ENCODE measurements at regions not wholly inside any gene's neighbourhood (a gene's known extent, or its start where the extent isn't known, plus 50 kb on each side); places are given as distances from the start of the nearest gene placed in this dataset.

GRCh38 chr6:105901583-105901982 is 184.6 kb upstream of the PRDM1 start:
- DNase-seq = no peak
- intact Hi-C loops (cut with DNase I) = no loop called here
- no peaks in the 10 kb centered on the region for H3K4me1 ChIP-seq (ENCODE audit: control insufficient read depth, insufficient read depth, low read length)
- H3K9me3 ChIP-seq (ENCODE audit: control insufficient read depth, low read length) = no peaks in the 10 kb centered on the region
- no peaks in the 10 kb centered on the region for H3K27me3 ChIP-seq (ENCODE audit: control insufficient read depth, insufficient read depth)
- no peak overlapping the region for H3K4me3 ChIP-seq (ENCODE audit: low read length)
- no peak overlapping the region for H3K27ac ChIP-seq (ENCODE audit: low read length)
- WGBS = 88% methylated on average over 3 of the region's 3 CpGs
- ATAC-seq = no peak

- H3K27me3 ChIP-seq (ENCODE audit: control insufficient read depth, insufficient read depth) = no peaks in the 10 kb centered on the region
- DNase-seq (no peak), ATAC-seq (peak in 1 of 2 donors; percentile 67)
- H3K9me3 ChIP-seq (ENCODE audit: control insufficient read depth, low read length) = no peaks in the 10 kb centered on the region
- intact Hi-C loops (cut with DNase I) = no loop called here
- no peak overlapping the region for H3K27ac ChIP-seq (ENCODE audit: low read length)
- no peaks in the 10 kb centered on the region for H3K4me1 ChIP-seq (ENCODE audit: control insufficient read depth, insufficient read depth, low read length)
- no peak overlapping the region for H3K4me3 ChIP-seq (ENCODE audit: low read length)
- 54% methylated on average over 13 of the region's 13 CpGs for WGBS
Measured at GRCh38 chr6:105900125-105900937, 185.8 kb upstream of the PRDM1 start.

- Histone ChIP-seq H3K4me3 (ENCODE audit: low read length) (no peak overlapping the region), H3K27ac (ENCODE audit: low read length) (no peak overlapping the region), H3K27me3 (ENCODE audit: control insufficient read depth, insufficient read depth) (no peaks in the 10 kb centered on the region), H3K4me1 (ENCODE audit: control insufficient read depth, insufficient read depth, low read length) (no peaks in the 10 kb centered on the region), H3K9me3 (ENCODE audit: control insufficient read depth, low read length) (no peaks in the 10 kb centered on the region)
- no peak for ATAC-seq
- no peak for DNase-seq
- intact Hi-C loops (cut with DNase I) = no loop called here
- WGBS = 76% methylated on average over 5 of the region's 5 CpGs
Measured at GRCh38 chr6:105898286-105898685, 187.8 kb upstream of the PRDM1 start.

- WGBS = 100% methylated on average over 1 of the region's 1 CpG
- intact Hi-C loops (cut with DNase I) = no loop called here
Measured at GRCh38 chr6:105897131-105897530, 189.0 kb upstream of the PRDM1 start.

GRCh38 chr6:105896821-105897095 is 189.4 kb upstream of the PRDM1 start:
- ATAC-seq (no peak), DNase-seq (no peak)
- Histone ChIP-seq H3K9me3 (ENCODE audit: control insufficient read depth, low read length) (no peaks in the 10 kb centered on the region), H3K27me3 (ENCODE audit: control insufficient read depth, insufficient read depth) (no peaks in the 10 kb centered on the region), H3K4me3 (ENCODE audit: low read length) (no peak overlapping the region), H3K4me1 (ENCODE audit: control insufficient read depth, insufficient read depth, low read length) (no peaks in the 10 kb centered on the region), H3K27ac (ENCODE audit: low read length) (no peak overlapping the region)
- intact Hi-C loops (cut with DNase I) = no loop called here
- 56% methylated on average over 3 of the region's 3 CpGs for WGBS

More at GRCh38 chr6:105897131-105897530, 189.0 kb upstream of the PRDM1 start:
- Histone ChIP-seq H3K4me1 (ENCODE audit: control insufficient read depth, insufficient read depth, low read length) (no peaks in the 10 kb centered on the region), H3K27ac (ENCODE audit: low read length) (no peak overlapping the region), H3K9me3 (ENCODE audit: control insufficient read depth, low read length) (no peaks in the 10 kb centered on the region), H3K4me3 (ENCODE audit: low read length) (no peak overlapping the region), H3K27me3 (ENCODE audit: control insufficient read depth, insufficient read depth) (no peaks in the 10 kb centered on the region)
- ATAC-seq (no peak), DNase-seq (no peak)

- DNase-seq (no peak), ATAC-seq (no peak)
- 35% methylated on average over 12 of the region's 12 CpGs for WGBS
- Histone ChIP-seq H3K27me3 (ENCODE audit: control insufficient read depth, insufficient read depth) (no peaks in the 10 kb centered on the region), H3K9me3 (ENCODE audit: control insufficient read depth, low read length) (no peaks in the 10 kb centered on the region), H3K4me1 (ENCODE audit: control insufficient read depth, insufficient read depth, low read length) (no peaks in the 10 kb centered on the region), H3K4me3 (ENCODE audit: low read length) (no peak overlapping the region), H3K27ac (ENCODE audit: low read length) (no peak overlapping the region)
- intact Hi-C loops (cut with DNase I) = no loop called here
Measured at GRCh38 chr6:105896052-105896820, 189.9 kb upstream of the PRDM1 start.

- DNase-seq (no peak), ATAC-seq (no peak)
- Histone ChIP-seq H3K9me3 (ENCODE audit: control insufficient read depth, low read length) (no peaks in the 10 kb centered on the region), H3K4me3 (ENCODE audit: low read length) (no peak overlapping the region), H3K27me3 (ENCODE audit: control insufficient read depth, insufficient read depth) (no peaks in the 10 kb centered on the region), H3K4me1 (ENCODE audit: control insufficient read depth, insufficient read depth, low read length) (no peaks in the 10 kb centered on the region), H3K27ac (ENCODE audit: low read length) (no peak overlapping the region)
- WGBS = 71% methylated on average over 1 of the region's 1 CpG
- intact Hi-C loops (cut with DNase I) = no loop called here
Measured at GRCh38 chr6:105894556-105894955, 191.6 kb upstream of the PRDM1 start.

- ATAC-seq = no peak
- WGBS = 88% methylated on average over 7 of the region's 7 CpGs
Measured at GRCh38 chr6:105893741-105894140, 192.4 kb upstream of the PRDM1 start.

GRCh38 chr6:105892577-105893262 is 193.4 kb upstream of the PRDM1 start:
- intact Hi-C loops (cut with DNase I) = no loop called here
- no peak for ATAC-seq
- no peaks in the 10 kb centered on the region for H3K4me1 ChIP-seq (ENCODE audit: control insufficient read depth, insufficient read depth, low read length)
- no peaks in the 10 kb centered on the region for H3K27me3 ChIP-seq (ENCODE audit: control insufficient read depth, insufficient read depth)
- H3K27ac ChIP-seq (ENCODE audit: low read length) = no peak overlapping the region
- 56% methylated on average over 3 of the region's 3 CpGs for WGBS
- no peak for DNase-seq
- H3K9me3 ChIP-seq (ENCODE audit: control insufficient read depth, low read length) = no peaks in the 10 kb centered on the region
- H3K4me3 ChIP-seq (ENCODE audit: low read length) = no peak overlapping the region

More at GRCh38 chr6:105893741-105894140, 192.4 kb upstream of the PRDM1 start:
- H3K4me1 ChIP-seq (ENCODE audit: control insufficient read depth, insufficient read depth, low read length) = no peaks in the 10 kb centered on the region
- intact Hi-C loops (cut with DNase I) = no loop called here
- H3K27me3 ChIP-seq (ENCODE audit: control insufficient read depth, insufficient read depth) = no peaks in the 10 kb centered on the region
- no peak for DNase-seq
- H3K27ac ChIP-seq (ENCODE audit: low read length) = no peak overlapping the region
- H3K4me3 ChIP-seq (ENCODE audit: low read length) = no peak overlapping the region
- no peaks in the 10 kb centered on the region for H3K9me3 ChIP-seq (ENCODE audit: control insufficient read depth, low read length)

GRCh38 chr6:105890521-105891244 is 195.5 kb upstream of the PRDM1 start:
- ATAC-seq = no peak
- Histone ChIP-seq H3K4me3 (ENCODE audit: low read length) (no peak overlapping the region), H3K4me1 (ENCODE audit: control insufficient read depth, insufficient read depth, low read length) (no peaks in the 10 kb centered on the region), H3K27ac (ENCODE audit: low read length) (no peak overlapping the region), H3K27me3 (ENCODE audit: control insufficient read depth, insufficient read depth) (no peaks in the 10 kb centered on the region), H3K9me3 (ENCODE audit: control insufficient read depth, low read length) (no peaks in the 10 kb centered on the region)
- 72% methylated on average over 4 of the region's 4 CpGs for WGBS
- intact Hi-C loops (cut with DNase I) = no loop called here
- no peak for DNase-seq

- intact Hi-C loops (cut with DNase I) = no loop called here
- no peak for ATAC-seq
- Histone ChIP-seq H3K27ac (ENCODE audit: low read length) (no peak overlapping the region), H3K9me3 (ENCODE audit: control insufficient read depth, low read length) (no peaks in the 10 kb centered on the region), H3K27me3 (ENCODE audit: control insufficient read depth, insufficient read depth) (no peaks in the 10 kb centered on the region), H3K4me3 (ENCODE audit: low read length) (no peak overlapping the region), H3K4me1 (ENCODE audit: control insufficient read depth, insufficient read depth, low read length) (no peaks in the 10 kb centered on the region)
- DNase-seq = no peak
- 87% methylated on average over 2 of the region's 2 CpGs for WGBS
Measured at GRCh38 chr6:105889902-105890301, 196.2 kb upstream of the PRDM1 start.

All from right cardiac atrium (tissue), 5 donors.